ENCODE measurements at regions not wholly inside any gene's neighbourhood (a gene's known extent, or its start where the extent isn't known, plus 50 kb on each side); places are given as distances from the start of the nearest gene placed in this dataset.

DNA sequence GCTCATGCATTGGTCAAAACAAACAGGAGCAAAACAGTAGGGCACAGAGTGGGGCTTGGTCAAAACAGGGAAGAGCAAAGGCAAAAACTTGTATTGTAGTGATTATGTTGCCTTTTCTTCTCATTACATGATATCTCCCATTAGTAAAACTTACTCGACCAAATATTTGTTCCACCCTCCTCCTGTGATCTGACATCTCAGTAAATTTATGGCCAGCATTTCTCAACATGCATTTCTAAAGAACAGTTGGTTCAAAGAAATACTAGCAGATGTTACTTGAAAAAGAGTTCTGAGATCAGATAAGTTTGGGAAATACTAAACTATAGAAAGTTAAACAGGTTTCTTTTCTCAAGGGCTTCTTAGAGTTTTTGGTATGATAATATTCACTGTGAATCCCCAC, 423.1 kb downstream of the FIGN start:
- TF ChIP-seq GATA2 (IDR thresholded peaks at IDR 0.05; ENCODE audit: low read depth, low read length): no peak
- TF ChIP-seq GATA3 (IDR thresholded peaks at IDR 0.05; ENCODE audit: low read depth, low read length): no peak

Measured in SH-SY5Y (cell line).